SK-N-SH (cell line): ENCODE measurements at regions not wholly inside any gene's neighbourhood (a gene's known extent, or its start where the extent isn't known, plus 50 kb on each side); places are given as distances from the start of the nearest gene placed in this dataset.

ENCODE experiments used
- NFIC ChIP-seq: IDR thresholded peaks from 2 replicates; pipeline ENCODE4 v1.4.0; 2012; ENCODE audit warnings: borderline replicate concordance
- TF ChIP-seq, protein P1 (sequence below): fragments of 200-600 bp; sonication (generic); IDR thresholded peaks from 2 replicates; pipeline ENCODE4 v1.6.1; 2017; ENCODE audit warnings: antibody characterized with exemption, mild to moderate bottlenecking, moderate library complexity

DNA sequence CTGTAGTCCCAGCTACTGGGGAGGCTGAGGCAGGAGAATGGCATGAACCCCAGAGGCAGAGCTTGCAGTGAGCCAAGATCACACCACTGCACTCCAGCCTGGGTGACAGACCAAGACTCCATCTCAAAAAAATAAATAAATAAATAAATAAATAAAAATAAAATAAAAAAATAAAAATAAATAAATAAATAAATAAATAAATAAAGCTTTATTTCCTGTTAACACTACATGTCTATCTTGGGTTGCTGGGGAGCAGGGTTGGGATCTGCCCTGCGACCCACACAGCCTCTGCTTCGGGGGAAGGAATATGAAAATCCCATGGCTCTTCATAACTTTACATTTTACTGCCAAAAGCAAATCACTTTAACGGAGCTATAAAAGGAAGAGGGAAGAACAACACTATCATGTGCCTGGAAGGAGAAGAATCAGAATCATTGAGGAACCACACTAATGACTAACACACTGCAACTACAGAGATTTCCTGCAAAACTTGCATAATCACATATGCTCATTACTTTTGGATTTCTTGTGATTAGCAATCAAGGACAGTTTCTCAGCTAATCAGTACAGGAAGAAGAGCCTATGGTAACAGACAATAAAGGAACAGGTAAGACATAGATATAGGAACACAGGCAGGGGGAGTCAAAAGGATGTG is 72.8 kb upstream of the CD55 start:
- TF ChIP-seq, protein P1, sequence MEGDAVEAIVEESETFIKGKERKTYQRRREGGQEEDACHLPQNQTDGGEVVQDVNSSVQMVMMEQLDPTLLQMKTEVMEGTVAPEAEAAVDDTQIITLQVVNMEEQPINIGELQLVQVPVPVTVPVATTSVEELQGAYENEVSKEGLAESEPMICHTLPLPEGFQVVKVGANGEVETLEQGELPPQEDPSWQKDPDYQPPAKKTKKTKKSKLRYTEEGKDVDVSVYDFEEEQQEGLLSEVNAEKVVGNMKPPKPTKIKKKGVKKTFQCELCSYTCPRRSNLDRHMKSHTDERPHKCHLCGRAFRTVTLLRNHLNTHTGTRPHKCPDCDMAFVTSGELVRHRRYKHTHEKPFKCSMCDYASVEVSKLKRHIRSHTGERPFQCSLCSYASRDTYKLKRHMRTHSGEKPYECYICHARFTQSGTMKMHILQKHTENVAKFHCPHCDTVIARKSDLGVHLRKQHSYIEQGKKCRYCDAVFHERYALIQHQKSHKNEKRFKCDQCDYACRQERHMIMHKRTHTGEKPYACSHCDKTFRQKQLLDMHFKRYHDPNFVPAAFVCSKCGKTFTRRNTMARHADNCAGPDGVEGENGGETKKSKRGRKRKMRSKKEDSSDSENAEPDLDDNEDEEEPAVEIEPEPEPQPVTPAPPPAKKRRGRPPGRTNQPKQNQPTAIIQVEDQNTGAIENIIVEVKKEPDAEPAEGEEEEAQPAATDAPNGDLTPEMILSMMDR, result no peak
- TF ChIP-seq NFIC, result no peak
